ENCODE measurements at regions not wholly inside any gene's neighbourhood (a gene's known extent, or its start where the extent isn't known, plus 50 kb on each side); places are given as distances from the start of the nearest gene placed in this dataset.

DNA sequence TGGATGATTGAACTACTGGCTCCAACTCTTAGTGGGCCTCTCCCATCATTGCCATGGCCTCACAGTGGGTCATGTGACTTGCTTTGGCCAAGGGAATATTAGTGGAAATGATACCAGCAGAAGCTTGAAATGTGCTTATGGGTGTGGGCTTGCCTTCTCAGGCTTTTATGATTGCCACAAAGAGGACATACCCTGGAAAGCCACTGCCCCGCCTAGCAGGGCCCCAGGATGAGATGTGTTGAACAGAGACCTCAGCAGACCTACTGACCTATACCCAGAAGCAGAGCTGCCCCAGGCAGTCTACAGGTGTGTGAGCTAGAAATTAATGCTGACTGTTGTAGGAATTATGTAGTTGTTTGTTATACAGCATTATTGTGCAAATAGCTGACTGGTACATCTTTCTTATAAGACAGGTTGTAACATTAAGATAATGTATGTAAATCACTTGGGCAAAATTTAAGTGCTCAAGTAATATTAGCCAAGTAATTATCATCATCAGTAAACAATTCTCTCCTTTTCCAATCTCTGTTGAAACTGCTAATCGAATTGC lies 67.8 kb upstream of the CDH5 start:
- TF ChIP-seq PAX5 (IDR thresholded peaks at IDR 0.05; ENCODE audit: insufficient read depth, low read length, severe bottlenecking) (no peak), SPI1 (IDR thresholded peaks at IDR 0.05; ENCODE audit: low read depth, low read length) (no peak), POU2F2 (IDR thresholded peaks at IDR 0.05; ENCODE audit: low read depth, low read length) (no peak), POLR2AphosphoS5 (IDR thresholded peaks at IDR 0.05; ENCODE audit: low read depth, low read length) (no peak), TAF1 (IDR thresholded peaks at IDR 0.05; ENCODE audit: low read depth, low read length) (no peak), POLR2A (IDR thresholded peaks at IDR 0.05; ENCODE audit: low read depth, low read length) (no peak)
- no peak for FAIRE-seq
- no peak for DNase-seq (ENCODE audit: insufficient read length, low spot score)

DNA sequence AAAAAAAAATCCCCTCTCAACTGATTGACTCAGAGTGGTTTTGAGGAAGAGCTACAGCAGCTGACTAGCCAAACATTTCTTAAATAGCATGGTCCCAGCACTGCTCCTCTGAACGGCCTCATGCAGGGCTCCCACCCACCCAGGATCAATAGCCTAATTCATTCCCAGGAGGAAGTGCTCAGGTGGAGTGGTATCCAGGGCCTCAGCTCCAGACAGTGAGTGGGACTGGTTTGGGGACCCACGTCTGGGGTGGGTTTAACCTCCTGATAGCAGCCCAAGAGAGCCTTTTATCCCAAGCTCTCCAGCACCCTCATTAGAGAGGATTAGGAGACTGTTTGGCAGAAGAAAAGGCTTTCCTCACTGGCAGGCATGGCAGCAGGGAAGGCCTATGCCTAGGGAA lies 68.5 kb upstream of the CDH5 start:
- no peak for DNase-seq (ENCODE audit: insufficient read length, low spot score)
- FAIRE-seq, result no peak
- TF ChIP-seq SPI1 (IDR thresholded peaks at IDR 0.05; ENCODE audit: low read depth, low read length), result no peak
- no peak for TF ChIP-seq TAF1 (IDR thresholded peaks at IDR 0.05; ENCODE audit: low read depth, low read length)
- TF ChIP-seq PAX5 (IDR thresholded peaks at IDR 0.05; ENCODE audit: insufficient read depth, low read length, severe bottlenecking), result no peak
- no peak for TF ChIP-seq POLR2A (IDR thresholded peaks at IDR 0.05; ENCODE audit: low read depth, low read length)
- TF ChIP-seq POLR2AphosphoS5 (IDR thresholded peaks at IDR 0.05; ENCODE audit: low read depth, low read length), result no peak
- TF ChIP-seq POU2F2 (IDR thresholded peaks at IDR 0.05; ENCODE audit: low read depth, low read length), result no peak

DNA sequence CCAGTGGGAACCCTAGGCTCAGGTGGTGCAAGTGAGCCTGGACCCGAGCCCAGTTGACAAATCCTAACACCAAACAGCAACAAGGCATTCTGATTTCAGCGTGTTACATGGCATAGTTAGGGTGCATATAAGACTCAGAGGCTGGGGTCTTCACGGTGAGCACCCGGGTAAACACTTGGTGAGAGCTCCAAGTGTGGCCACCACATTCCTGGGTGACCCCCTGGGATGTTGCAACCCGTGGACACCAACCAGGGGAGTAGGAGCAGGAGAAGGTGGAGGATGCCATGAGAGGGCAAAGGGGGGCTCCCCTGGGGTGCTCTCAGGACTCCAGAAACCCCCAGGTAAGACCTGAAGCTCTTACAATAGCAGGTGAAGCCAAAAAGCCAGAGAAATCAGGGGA lies 69.9 kb upstream of the CDH5 start:
- FAIRE-seq (no peak), DNase-seq (ENCODE audit: insufficient read length, low spot score) (no peak)
- TF ChIP-seq TAF1 (IDR thresholded peaks at IDR 0.05; ENCODE audit: low read depth, low read length), result no peak
- no peak for TF ChIP-seq POU2F2 (IDR thresholded peaks at IDR 0.05; ENCODE audit: low read depth, low read length)
- TF ChIP-seq PAX5 (IDR thresholded peaks at IDR 0.05; ENCODE audit: insufficient read depth, low read length, severe bottlenecking), result no peak
- TF ChIP-seq POLR2A (IDR thresholded peaks at IDR 0.05; ENCODE audit: low read depth, low read length), result no peak
- TF ChIP-seq SPI1 (IDR thresholded peaks at IDR 0.05; ENCODE audit: low read depth, low read length), result no peak

DNA sequence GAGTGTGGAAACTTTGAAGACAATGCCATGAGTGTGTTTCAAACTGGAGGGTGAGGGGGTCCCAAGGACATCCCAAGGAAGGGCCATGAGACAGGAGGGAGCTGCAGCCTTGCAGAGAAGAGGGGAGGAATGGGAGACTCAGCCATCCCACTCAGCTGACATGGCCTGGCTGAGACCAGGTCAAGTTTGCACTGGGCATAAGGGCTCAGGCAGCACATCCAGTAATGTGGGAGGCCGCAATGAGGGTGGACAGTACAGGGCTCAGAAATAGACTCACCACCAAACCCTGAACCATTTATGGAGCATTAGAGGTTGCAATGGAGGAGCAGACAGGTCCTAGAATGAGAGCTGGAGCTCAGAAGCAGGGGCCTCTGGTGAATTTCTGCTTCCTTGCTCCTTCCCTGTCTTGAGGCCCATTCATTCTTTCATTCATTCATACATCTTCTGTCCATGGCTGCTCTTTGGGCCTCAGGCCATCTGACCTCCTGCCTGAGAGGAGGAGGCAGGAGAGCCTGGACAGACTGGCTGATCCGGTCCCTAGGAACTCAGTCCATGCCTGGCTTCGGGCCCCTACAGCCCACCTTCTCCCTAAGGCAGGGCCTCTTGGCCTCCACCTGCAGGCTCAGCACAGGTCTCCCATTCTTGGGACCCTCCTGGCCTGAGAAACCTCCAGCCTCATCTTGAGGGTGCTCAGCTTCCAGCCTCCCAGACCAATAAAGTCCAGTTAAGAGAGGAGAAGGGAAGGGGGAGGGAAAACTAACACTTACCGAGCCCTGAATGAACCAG lies 70.5 kb upstream of the CDH5 start:
- no peak for TF ChIP-seq PAX5 (IDR thresholded peaks at IDR 0.05; ENCODE audit: insufficient read depth, low read length, severe bottlenecking)
- no peak for TF ChIP-seq POU2F2 (IDR thresholded peaks at IDR 0.05; ENCODE audit: low read depth, low read length)
- TF ChIP-seq POLR2A (IDR thresholded peaks at IDR 0.05; ENCODE audit: low read depth, low read length), result no peak
- TF ChIP-seq SPI1 (IDR thresholded peaks at IDR 0.05; ENCODE audit: low read depth, low read length), result no peak
- no peak for TF ChIP-seq TAF1 (IDR thresholded peaks at IDR 0.05; ENCODE audit: low read depth, low read length)
- TF ChIP-seq POLR2AphosphoS5 (IDR thresholded peaks at IDR 0.05; ENCODE audit: low read depth, low read length), result no peak
- no peak for DNase-seq (ENCODE audit: insufficient read length, low spot score)
- FAIRE-seq, result no peak

DNA sequence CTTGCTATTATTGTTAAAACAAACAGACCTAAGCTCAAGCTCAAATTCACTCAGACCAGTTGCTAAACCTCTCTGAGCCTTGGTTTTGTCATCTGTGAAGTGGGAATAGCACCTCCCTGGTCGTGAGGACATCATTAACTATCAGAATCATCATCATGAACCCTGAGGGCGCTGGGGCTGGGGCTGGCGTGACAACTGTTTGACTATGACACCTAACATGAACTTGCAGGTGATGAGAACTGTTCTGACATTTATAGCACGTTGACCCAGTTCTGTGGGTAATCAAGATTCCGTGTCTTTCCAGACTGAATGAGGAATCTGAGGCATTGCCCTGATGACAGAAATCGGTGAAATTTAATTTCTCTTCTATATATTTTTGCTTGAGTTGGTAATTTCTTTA lies 71.3 kb upstream of the CDH5 start:
- no peak for FAIRE-seq
- DNase-seq (ENCODE audit: insufficient read length, low spot score), result no peak
- TF ChIP-seq SPI1 (IDR thresholded peaks at IDR 0.05; ENCODE audit: low read depth, low read length), result no peak
- TF ChIP-seq TAF1 (IDR thresholded peaks at IDR 0.05; ENCODE audit: low read depth, low read length), result no peak
- no peak for TF ChIP-seq POLR2AphosphoS5 (IDR thresholded peaks at IDR 0.05; ENCODE audit: low read depth, low read length)
- no peak for TF ChIP-seq POU2F2 (IDR thresholded peaks at IDR 0.05; ENCODE audit: low read depth, low read length)
- no peak for TF ChIP-seq PAX5 (IDR thresholded peaks at IDR 0.05; ENCODE audit: insufficient read depth, low read length, severe bottlenecking)
- no peak for TF ChIP-seq POLR2A (IDR thresholded peaks at IDR 0.05; ENCODE audit: low read depth, low read length)

DNA sequence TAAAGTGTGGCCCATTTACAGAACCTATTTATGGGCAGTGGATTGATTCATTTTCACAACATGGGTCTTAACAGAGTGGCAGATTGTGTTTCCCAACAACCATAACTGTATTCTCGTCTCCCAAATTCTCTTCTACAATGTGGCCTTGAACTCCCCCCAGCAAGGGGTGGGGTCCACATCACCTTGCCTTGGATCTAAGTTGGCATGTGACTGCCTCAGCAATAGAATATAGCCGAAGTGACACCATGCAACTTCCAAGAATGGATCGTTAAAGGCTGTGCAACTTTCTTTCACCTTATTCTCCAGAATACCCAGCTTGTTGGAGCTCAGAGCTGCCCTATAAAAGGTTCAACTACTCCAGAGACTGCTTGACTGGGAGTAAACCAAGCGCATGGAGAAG lies 72.0 kb upstream of the CDH5 start:
- TF ChIP-seq TAF1 (IDR thresholded peaks at IDR 0.05; ENCODE audit: low read depth, low read length), result no peak
- no peak for TF ChIP-seq POLR2AphosphoS5 (IDR thresholded peaks at IDR 0.05; ENCODE audit: low read depth, low read length)
- TF ChIP-seq POU2F2 (IDR thresholded peaks at IDR 0.05; ENCODE audit: low read depth, low read length), result no peak
- no peak for TF ChIP-seq SPI1 (IDR thresholded peaks at IDR 0.05; ENCODE audit: low read depth, low read length)
- DNase-seq (ENCODE audit: insufficient read length, low spot score) (no peak), FAIRE-seq (no peak)

DNA sequence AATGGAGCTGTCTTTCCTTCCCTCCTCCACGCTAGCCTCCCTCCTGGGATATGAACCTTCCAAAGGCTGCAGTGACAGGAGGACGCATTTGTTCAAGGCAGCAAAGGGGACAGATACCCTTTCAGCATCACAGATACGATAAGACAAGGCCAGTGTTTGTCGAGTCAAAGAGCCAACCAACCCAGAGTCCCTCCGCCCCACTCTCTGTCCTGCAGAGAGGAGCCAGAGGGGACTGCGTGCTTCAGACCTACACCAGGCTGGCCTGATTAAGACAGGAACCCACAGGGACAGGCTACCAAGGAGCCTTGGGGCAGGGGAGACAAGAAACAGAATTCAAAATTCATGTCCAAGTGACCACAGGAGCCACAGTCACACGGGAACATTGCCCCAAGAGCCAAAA lies 72.6 kb upstream of the CDH5 start:
- TF ChIP-seq POU2F2 (IDR thresholded peaks at IDR 0.05; ENCODE audit: low read depth, low read length), result no peak
- TF ChIP-seq TAF1 (IDR thresholded peaks at IDR 0.05; ENCODE audit: low read depth, low read length), result no peak
- no peak for TF ChIP-seq POLR2AphosphoS5 (IDR thresholded peaks at IDR 0.05; ENCODE audit: low read depth, low read length)
- no peak for TF ChIP-seq SPI1 (IDR thresholded peaks at IDR 0.05; ENCODE audit: low read depth, low read length)
- no peak for TF ChIP-seq POLR2A (IDR thresholded peaks at IDR 0.05; ENCODE audit: low read depth, low read length)
- no peak for TF ChIP-seq PAX5 (IDR thresholded peaks at IDR 0.05; ENCODE audit: insufficient read depth, low read length, severe bottlenecking)
- DNase-seq (ENCODE audit: insufficient read length, low spot score) (no peak), FAIRE-seq (no peak)

DNA sequence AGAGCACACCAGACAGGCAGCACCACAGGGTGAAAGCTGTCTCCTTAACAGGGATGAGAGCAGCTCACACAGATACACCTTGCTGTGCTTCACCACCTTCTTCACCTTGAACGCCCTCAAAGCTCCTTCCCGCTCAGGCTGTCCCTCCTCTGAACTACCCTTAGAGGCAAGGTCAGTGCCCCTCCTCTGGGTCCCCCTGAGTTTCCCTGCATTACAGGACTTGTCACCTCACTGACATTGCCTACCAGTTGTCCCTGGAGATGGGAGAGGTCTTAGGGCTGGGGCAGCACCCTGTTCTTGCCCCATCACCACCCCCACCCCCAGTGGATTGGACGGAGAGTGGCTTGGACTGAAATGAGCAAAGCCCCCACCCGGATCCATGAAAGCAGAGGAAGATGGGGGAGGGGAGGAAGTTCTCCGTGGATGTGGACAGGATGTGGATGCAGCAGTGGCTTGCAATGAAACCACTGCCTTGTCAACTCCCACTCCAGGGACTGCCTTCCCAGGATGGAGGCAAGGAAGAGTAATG lies 73.2 kb upstream of the CDH5 start:
- FAIRE-seq (no peak), DNase-seq (ENCODE audit: insufficient read length, low spot score) (no peak)
- no peak for TF ChIP-seq POLR2A (IDR thresholded peaks at IDR 0.05; ENCODE audit: low read depth, low read length)
- TF ChIP-seq POLR2AphosphoS5 (IDR thresholded peaks at IDR 0.05; ENCODE audit: low read depth, low read length), result no peak
- TF ChIP-seq SPI1 (IDR thresholded peaks at IDR 0.05; ENCODE audit: low read depth, low read length), result no peak

DNA sequence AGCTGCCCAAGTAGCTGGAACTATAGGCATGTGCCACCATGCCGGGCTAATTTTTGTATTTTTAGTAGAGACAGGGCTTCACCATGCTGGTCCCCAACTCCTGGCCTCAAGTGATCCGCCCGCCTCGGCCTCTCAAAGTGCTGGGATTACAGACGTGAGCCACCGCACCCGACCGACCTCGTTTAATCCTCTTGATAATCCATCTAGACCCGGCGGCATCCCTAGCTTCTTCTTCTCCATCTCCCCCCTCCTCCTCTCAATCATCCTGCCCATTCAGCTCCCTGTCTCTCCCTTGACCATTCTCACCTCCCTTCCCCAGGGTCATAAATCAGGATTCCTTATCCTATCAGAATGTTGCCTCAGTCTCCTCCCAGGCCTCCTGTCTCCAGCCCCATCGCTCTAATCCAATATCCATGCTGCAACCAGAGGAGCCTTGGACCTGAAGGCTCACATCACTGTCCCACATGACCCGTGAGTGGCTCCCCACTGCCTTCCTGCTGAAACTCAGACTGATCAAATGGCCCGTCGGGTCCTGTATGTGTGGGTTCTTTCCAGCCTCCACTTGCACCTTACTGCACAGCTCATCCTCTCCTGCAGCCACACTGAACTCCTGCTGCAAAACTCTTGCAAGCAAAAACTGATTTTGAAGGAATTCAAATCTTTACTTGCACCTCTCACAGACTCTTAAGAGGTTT lies 74.1 kb upstream of the CDH5 start:
- TF ChIP-seq POU2F2 (IDR thresholded peaks at IDR 0.05; ENCODE audit: low read depth, low read length) (no peak), SPI1 (IDR thresholded peaks at IDR 0.05; ENCODE audit: low read depth, low read length) (no peak), POLR2AphosphoS5 (IDR thresholded peaks at IDR 0.05; ENCODE audit: low read depth, low read length) (no peak), POLR2A (IDR thresholded peaks at IDR 0.05; ENCODE audit: low read depth, low read length) (no peak), PAX5 (IDR thresholded peaks at IDR 0.05; ENCODE audit: insufficient read depth, low read length, severe bottlenecking) (no peak), TAF1 (IDR thresholded peaks at IDR 0.05; ENCODE audit: low read depth, low read length) (no peak)
- FAIRE-seq, result no peak
- DNase-seq (ENCODE audit: insufficient read length, low spot score), result no peak
